A549 (cell line): ENCODE measurements at regions not wholly inside any gene's neighbourhood (a gene's known extent, or its start where the extent isn't known, plus 50 kb on each side); places are given as distances from the start of the nearest gene placed in this dataset.

ENCODE experiments used
- CEBPB ChIP-seq, 2 experiments: fragments of >200 bp in 1 of 2; sonication (Bioruptor Twin) in 1 of 2; formaldehyde crosslinking in 1 of 2; IDR thresholded peaks; 2 replicates each; pipeline ENCODE4 v1.6.1; 2012 to 2016
- CTCF ChIP-seq: fragments of >200 bp; sonication (Bioruptor Twin); formaldehyde crosslinking; IDR thresholded peaks from 3 replicates; pipeline ENCODE4 v1.5.1; 2016
- MAFK ChIP-seq: fragments of 450-650 bp; IDR thresholded peaks from 2 replicates; pipeline ENCODE4 v1.6.1; 2014; ENCODE audit not compliant: partially characterized antibody
- MAX ChIP-seq: IDR thresholded peaks from 2 replicates; pipeline ENCODE4 v1.6.1; 2012
- MYC ChIP-seq: IDR thresholded peaks from 2 replicates; pipeline ENCODE4 v1.6.1; 2012; ENCODE audit warnings: mild to moderate bottlenecking, inconsistent platforms, low read length, improper control_type of control experiment, borderline replicate concordance
- RARB ChIP-seq: fragments of 250-450 bp; sonication (Bioruptor Pico); IDR thresholded peaks from 2 replicates; pipeline ENCODE4 v1.8.0; 2021; ENCODE audit warnings: mild to moderate bottlenecking, moderate library complexity
- ZFP36 ChIP-seq: fragments of 450-650 bp; IDR thresholded peaks from 2 replicates; pipeline ENCODE4 v1.6.1; 2014; ENCODE audit warnings: borderline replicate concordance; ENCODE audit not compliant: partially characterized antibody

- TF ChIP-seq MAFK, result no peak
- no peak for TF ChIP-seq MYC
- TF ChIP-seq ZFP36, result no peak
- TF ChIP-seq CTCF, result no peak
- no peak for TF ChIP-seq MAX
- TF ChIP-seq RARB, result no peak
- TF ChIP-seq CEBPB (IDR thresholded peaks at IDR 0.05), result no peak
Observed at GRCh38 chr20:12936020-12936419, 72.8 kb upstream of the SPTLC3 start.
